ENCODE measurements at regions not wholly inside any gene's neighbourhood (a gene's known extent, or its start where the extent isn't known, plus 50 kb on each side); places are given as distances from the start of the nearest gene placed in this dataset.

- no peak overlapping the region for H3K27ac ChIP-seq
- H3K36me3 ChIP-seq (replicated peaks in 1 of 2; ENCODE audit: insufficient read depth in 1 of 2, low read depth in 2 of 2): no peaks in the 10 kb centered on the region
- ATAC-seq (no peak), DNase-seq (no peak)
- WGBS, 2 donors: 66 to 77% methylated on average over 3 of the region's 3 CpGs
- TF ChIP-seq POLR2A (IDR thresholded peaks at IDR 0.05) (no peak), CTCF (IDR thresholded peaks at IDR 0.05) (no peak)
- no peaks in the 10 kb centered on the region for H3K27me3 ChIP-seq
- intact Hi-C loops (cut with DNase I): no loop called here
- no peaks in the 10 kb centered on the region for H3K4me1 ChIP-seq
- no peaks in the 10 kb centered on the region for H3K9me3 ChIP-seq
- no peak overlapping the region for H3K4me3 ChIP-seq
Measured at GRCh38 chr6:119960036-119960435, 610.5 kb upstream of the MAN1A1 start.

- 79 to 84% methylated on average over 3 of the region's 3 CpGs for WGBS, 2 donors
- TF ChIP-seq POLR2A (IDR thresholded peaks at IDR 0.05) (no peak), CTCF (IDR thresholded peaks at IDR 0.05) (no peak)
- no peaks in the 10 kb centered on the region for H3K27me3 ChIP-seq
- H3K4me3 ChIP-seq: no peak overlapping the region
- ATAC-seq: no peak
- intact Hi-C loops (cut with DNase I): no loop called here
- H3K27ac ChIP-seq: no peak overlapping the region
- no peaks in the 10 kb centered on the region for H3K4me1 ChIP-seq
- H3K9me3 ChIP-seq: no peaks in the 10 kb centered on the region
- no peak for DNase-seq
- H3K36me3 ChIP-seq (replicated peaks in 1 of 2; ENCODE audit: insufficient read depth in 1 of 2, low read depth in 2 of 2): no peaks in the 10 kb centered on the region
Measured at GRCh38 chr6:119957195-119957594, 607.6 kb upstream of the MAN1A1 start.

GRCh38 chr6:119952696-119953095, 603.1 kb upstream of the MAN1A1 start:
- DNase-seq (no peak), ATAC-seq (no peak)
- TF ChIP-seq CTCF (IDR thresholded peaks at IDR 0.05) (no peak), POLR2A (IDR thresholded peaks at IDR 0.05) (no peak)
- no peak overlapping the region for H3K4me3 ChIP-seq
- no peak overlapping the region for H3K27ac ChIP-seq
- H3K27me3 ChIP-seq: no peaks in the 10 kb centered on the region
- H3K36me3 ChIP-seq (replicated peaks in 1 of 2; ENCODE audit: insufficient read depth in 1 of 2, low read depth in 2 of 2): no peaks in the 10 kb centered on the region
- WGBS, 2 donors: 86 to 89% methylated on average over 3 of the region's 3 CpGs
- H3K9me3 ChIP-seq: no peaks in the 10 kb centered on the region
- intact Hi-C loops (cut with DNase I): no loop called here
- no peaks in the 10 kb centered on the region for H3K4me1 ChIP-seq

- no peak overlapping the region for H3K4me3 ChIP-seq
- ATAC-seq (no peak), DNase-seq (no peak)
- no peak overlapping the region for H3K27ac ChIP-seq
- no peaks in the 10 kb centered on the region for H3K36me3 ChIP-seq (replicated peaks in 1 of 2; ENCODE audit: insufficient read depth in 1 of 2, low read depth in 2 of 2)
- no peaks in the 10 kb centered on the region for H3K27me3 ChIP-seq
- no peaks in the 10 kb centered on the region for H3K9me3 ChIP-seq
- intact Hi-C loops (cut with DNase I): no loop called here
- TF ChIP-seq POLR2A (IDR thresholded peaks at IDR 0.05): no peak
- TF ChIP-seq CTCF (IDR thresholded peaks at IDR 0.05): no peak
- H3K4me1 ChIP-seq: no peaks in the 10 kb centered on the region
Measured at GRCh38 chr6:119950681-119951080, 601.1 kb upstream of the MAN1A1 start.

GRCh38 chr6:119942078-119942752, 592.7 kb upstream of the MAN1A1 start:
- no peak overlapping the region for H3K27ac ChIP-seq
- WGBS, 2 donors: 95 to 96% methylated on average over 3 of the region's 3 CpGs
- TF ChIP-seq POLR2A (IDR thresholded peaks at IDR 0.05) (no peak), CTCF (IDR thresholded peaks at IDR 0.05) (no peak)
- intact Hi-C loops (cut with DNase I): no loop called here
- no peak overlapping the region for H3K4me3 ChIP-seq
- no peaks in the 10 kb centered on the region for H3K27me3 ChIP-seq
- no peaks in the 10 kb centered on the region for H3K4me1 ChIP-seq
- H3K9me3 ChIP-seq: no peaks in the 10 kb centered on the region
- ATAC-seq (no peak), DNase-seq (no peak)
- no peaks in the 10 kb centered on the region for H3K36me3 ChIP-seq (replicated peaks in 1 of 2; ENCODE audit: insufficient read depth in 1 of 2, low read depth in 2 of 2)

Data from body of pancreas (tissue), 4 donors.